ENCODE measurements at regions not wholly inside any gene's neighbourhood (a gene's known extent, or its start where the extent isn't known, plus 50 kb on each side); places are given as distances from the start of the nearest gene placed in this dataset.

DNA sequence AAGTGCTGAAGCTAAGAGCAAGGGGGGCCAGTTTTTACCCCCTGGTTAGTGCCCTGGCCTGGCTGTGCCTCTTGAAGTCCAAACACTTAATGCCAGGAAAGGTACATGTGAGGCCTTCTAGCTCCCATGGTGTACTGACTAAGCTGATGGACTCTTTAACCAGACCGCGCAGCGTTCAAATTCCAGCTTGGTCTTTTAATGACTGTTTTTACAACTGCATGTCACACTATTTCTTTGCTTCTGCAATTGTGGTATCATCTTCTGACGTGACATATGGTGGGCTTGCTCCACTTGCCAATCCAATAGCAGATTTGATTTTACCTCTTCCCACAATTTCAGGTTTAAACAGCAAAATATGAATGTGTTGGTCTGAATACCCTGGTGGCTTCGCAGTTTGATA lies 197.3 kb downstream of the HUNK start (continued):
- TF ChIP-seq, protein P1, sequence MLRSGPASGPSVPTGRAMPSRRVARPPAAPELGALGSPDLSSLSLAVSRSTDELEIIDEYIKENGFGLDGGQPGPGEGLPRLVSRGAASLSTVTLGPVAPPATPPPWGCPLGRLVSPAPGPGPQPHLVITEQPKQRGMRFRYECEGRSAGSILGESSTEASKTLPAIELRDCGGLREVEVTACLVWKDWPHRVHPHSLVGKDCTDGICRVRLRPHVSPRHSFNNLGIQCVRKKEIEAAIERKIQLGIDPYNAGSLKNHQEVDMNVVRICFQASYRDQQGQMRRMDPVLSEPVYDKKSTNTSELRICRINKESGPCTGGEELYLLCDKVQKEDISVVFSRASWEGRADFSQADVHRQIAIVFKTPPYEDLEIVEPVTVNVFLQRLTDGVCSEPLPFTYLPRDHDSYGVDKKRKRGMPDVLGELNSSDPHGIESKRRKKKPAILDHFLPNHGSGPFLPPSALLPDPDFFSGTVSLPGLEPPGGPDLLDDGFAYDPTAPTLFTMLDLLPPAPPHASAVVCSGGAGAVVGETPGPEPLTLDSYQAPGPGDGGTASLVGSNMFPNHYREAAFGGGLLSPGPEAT (IDR thresholded peaks at IDR 0.05; ENCODE audit: low read depth), result no peak
- TF ChIP-seq, protein P2, sequence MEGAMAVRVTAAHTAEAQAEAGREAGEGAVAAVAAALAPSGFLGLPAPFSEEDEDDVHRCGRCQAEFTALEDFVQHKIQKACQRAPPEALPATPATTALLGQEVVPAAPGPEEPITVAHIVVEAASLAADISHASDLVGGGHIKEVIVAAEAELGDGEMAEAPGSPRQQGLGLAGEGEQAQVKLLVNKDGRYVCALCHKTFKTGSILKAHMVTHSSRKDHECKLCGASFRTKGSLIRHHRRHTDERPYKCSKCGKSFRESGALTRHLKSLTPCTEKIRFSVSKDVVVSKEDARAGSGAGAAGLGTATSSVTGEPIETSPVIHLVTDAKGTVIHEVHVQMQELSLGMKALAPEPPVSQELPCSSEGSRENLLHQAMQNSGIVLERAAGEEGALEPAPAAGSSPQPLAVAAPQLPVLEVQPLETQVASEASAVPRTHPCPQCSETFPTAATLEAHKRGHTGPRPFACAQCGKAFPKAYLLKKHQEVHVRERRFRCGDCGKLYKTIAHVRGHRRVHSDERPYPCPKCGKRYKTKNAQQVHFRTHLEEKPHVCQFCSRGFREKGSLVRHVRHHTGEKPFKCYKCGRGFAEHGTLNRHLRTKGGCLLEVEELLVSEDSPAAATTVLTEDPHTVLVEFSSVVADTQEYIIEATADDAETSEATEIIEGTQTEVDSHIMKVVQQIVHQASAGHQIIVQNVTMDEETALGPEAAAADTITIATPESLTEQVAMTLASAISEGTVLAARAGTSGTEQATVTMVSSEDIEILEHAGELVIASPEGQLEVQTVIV (IDR thresholded peaks at IDR 0.05; ENCODE audit: borderline replicate concordance, partially characterized antibody), result no peak
- TF ChIP-seq EGR1 (IDR thresholded peaks at IDR 0.05; ENCODE audit: borderline replicate concordance in 1 of 2, low read depth in 2 of 2, low read length in 2 of 2) (no peak), POLR2A (IDR thresholded peaks at IDR 0.05; ENCODE audit: low read depth, low read length) (no peak), CHD4 (IDR thresholded peaks at IDR 0.05) (no peak), CHD1 (IDR thresholded peaks at IDR 0.05; ENCODE audit: low read depth, low read length) (no peak), NFIC (IDR thresholded peaks at IDR 0.05; ENCODE audit: low read depth, low read length) (no peak), SREBF2 (IDR thresholded peaks at IDR 0.05; ENCODE audit: low read length) (no peak), ZBED1 (IDR thresholded peaks at IDR 0.05; ENCODE audit: borderline replicate concordance) (no peak)
- TF ChIP-seq, protein P3, sequence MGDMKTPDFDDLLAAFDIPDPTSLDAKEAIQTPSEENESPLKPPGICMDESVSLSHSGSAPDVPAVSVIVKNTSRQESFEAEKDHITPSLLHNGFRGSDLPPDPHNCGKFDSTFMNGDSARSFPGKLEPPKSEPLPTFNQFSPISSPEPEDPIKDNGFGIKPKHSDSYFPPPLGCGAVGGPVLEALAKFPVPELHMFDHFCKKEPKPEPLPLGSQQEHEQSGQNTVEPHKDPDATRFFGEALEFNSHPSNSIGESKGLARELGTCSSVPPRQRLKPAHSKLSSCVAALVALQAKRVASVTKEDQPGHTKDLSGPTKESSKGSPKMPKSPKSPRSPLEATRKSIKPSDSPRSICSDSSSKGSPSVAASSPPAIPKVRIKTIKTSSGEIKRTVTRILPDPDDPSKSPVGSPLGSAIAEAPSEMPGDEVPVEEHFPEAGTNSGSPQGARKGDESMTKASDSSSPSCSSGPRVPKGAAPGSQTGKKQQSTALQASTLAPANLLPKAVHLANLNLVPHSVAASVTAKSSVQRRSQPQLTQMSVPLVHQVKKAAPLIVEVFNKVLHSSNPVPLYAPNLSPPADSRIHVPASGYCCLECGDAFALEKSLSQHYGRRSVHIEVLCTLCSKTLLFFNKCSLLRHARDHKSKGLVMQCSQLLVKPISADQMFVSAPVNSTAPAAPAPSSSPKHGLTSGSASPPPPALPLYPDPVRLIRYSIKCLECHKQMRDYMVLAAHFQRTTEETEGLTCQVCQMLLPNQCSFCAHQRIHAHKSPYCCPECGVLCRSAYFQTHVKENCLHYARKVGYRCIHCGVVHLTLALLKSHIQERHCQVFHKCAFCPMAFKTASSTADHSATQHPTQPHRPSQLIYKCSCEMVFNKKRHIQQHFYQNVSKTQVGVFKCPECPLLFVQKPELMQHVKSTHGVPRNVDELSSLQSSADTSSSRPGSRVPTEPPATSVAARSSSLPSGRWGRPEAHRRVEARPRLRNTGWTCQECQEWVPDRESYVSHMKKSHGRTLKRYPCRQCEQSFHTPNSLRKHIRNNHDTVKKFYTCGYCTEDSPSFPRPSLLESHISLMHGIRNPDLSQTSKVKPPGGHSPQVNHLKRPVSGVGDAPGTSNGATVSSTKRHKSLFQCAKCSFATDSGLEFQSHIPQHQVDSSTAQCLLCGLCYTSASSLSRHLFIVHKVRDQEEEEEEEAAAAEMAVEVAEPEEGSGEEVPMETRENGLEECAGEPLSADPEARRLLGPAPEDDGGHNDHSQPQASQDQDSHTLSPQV (IDR thresholded peaks at IDR 0.05), result no peak
